ENCODE measurements at regions not wholly inside any gene's neighbourhood (a gene's known extent, or its start where the extent isn't known, plus 50 kb on each side); places are given as distances from the start of the nearest gene placed in this dataset.

- TF ChIP-seq POLR2A (IDR thresholded peaks at IDR 0.05) (no peak), CTCF (IDR thresholded peaks at IDR 0.05) (no peak)
Observed at GRCh38 chr14:53452005-53452673, 299.0 kb upstream of the DDHD1 start.
